Osteocyte (in vitro differentiated cells): ENCODE measurements at regions not wholly inside any gene's neighbourhood (a gene's known extent, or its start where the extent isn't known, plus 50 kb on each side); places are given as distances from the start of the nearest gene placed in this dataset.

Source experiments
- DNase-seq: peaks from one replicate; pipeline ENCODE4 v3.0.0; 2021; ENCODE audit warnings: mixed read lengths; ENCODE audit not compliant: unreplicated experiment; ENCODE audit errors: extremely low spot score
- H3K27ac Mint-ChIP-seq: one replicate; pipeline ENCODE4 v1.8.0; 2021; ENCODE audit warnings: mild to moderate bottlenecking, mixed read lengths; ENCODE audit not compliant: unreplicated experiment
- H3K27me3 Mint-ChIP-seq: one replicate; pipeline ENCODE4 v1.8.0; 2021; ENCODE audit warnings: mixed read lengths; ENCODE audit not compliant: unreplicated experiment
- H3K36me3 Mint-ChIP-seq: one replicate; pipeline ENCODE4 v1.8.0; 2021; ENCODE audit warnings: mixed read lengths; ENCODE audit not compliant: unreplicated experiment
- H3K4me1 Mint-ChIP-seq: one replicate; pipeline ENCODE4 v1.8.0; 2021; ENCODE audit warnings: mixed read lengths; ENCODE audit not compliant: unreplicated experiment
- H3K4me3 Mint-ChIP-seq: one replicate; pipeline ENCODE4 v1.8.0; 2021; ENCODE audit warnings: mild to moderate bottlenecking, moderate library complexity, mixed read lengths; ENCODE audit not compliant: unreplicated experiment
- H3K9me3 Mint-ChIP-seq: one replicate; pipeline ENCODE4 v1.8.0; 2021; ENCODE audit warnings: mixed read lengths; ENCODE audit not compliant: unreplicated experiment
- CTCF ChIP-seq: fragments of 200-600 bp; sonication (generic); IDR thresholded peaks from 2 replicates; pipeline ENCODE4 v1.5.0; 2021; ENCODE audit warnings: antibody characterized with exemption, mild to moderate bottlenecking, moderate library complexity

DNA sequence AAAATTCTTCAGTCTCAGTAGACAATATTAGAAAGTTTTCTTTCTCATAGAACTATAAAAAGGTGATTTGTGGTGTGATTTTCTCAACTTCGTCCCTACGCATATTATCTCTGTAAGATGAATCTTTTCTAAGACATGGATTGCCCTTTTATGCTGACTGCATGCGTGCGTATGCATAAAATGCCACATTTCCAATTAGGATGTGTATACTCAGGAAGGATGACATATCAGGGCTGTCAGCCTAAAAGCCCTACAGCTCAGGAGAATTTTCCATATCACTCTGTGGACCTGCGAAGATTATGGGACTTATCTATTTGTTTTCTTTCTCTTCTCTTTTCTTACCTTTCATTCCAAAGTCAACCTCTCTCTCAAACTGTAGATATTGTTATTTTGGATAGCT is 166.5 kb upstream of the GPC6 start:
- no peak for TF ChIP-seq CTCF

GRCh38 chr13:93066187-93066586 is 160.4 kb upstream of the GPC6 start:
- Mint-ChIP-seq H3K36me3 (no peaks in the 10 kb centered on the region), H3K4me3 (no peak overlapping the region), H3K27me3 (peaks cover 20% of the 10 kb centered on the region), H3K27ac (no peak overlapping the region), H3K9me3 (no peaks in the 10 kb centered on the region), H3K4me1 (no peaks in the 10 kb centered on the region)
- DNase-seq: no peak
- TF ChIP-seq CTCF: no peak

More for the DNA sequence above, 166.5 kb upstream of the GPC6 start:
- no peak for DNase-seq
- peaks cover 31% of the 10 kb centered on the region for H3K27me3 Mint-ChIP-seq
- no peak overlapping the region for H3K27ac Mint-ChIP-seq
- no peaks in the 10 kb centered on the region for H3K9me3 Mint-ChIP-seq
- H3K4me1 Mint-ChIP-seq: peaks cover 7% of the 10 kb centered on the region
- H3K4me3 Mint-ChIP-seq: no peak overlapping the region
- H3K36me3 Mint-ChIP-seq: no peaks in the 10 kb centered on the region

GRCh38 chr13:93079294-93079693 is 147.3 kb upstream of the GPC6 start:
- no peaks in the 10 kb centered on the region for H3K4me1 Mint-ChIP-seq
- DNase-seq: no peak

GRCh38 chr13:93080166-93080565 is 146.4 kb upstream of the GPC6 start:
- Mint-ChIP-seq H3K27ac (no peak overlapping the region), H3K36me3 (no peaks in the 10 kb centered on the region)

More at GRCh38 chr13:93079294-93079693, 147.3 kb upstream of the GPC6 start:
- H3K36me3 Mint-ChIP-seq: no peaks in the 10 kb centered on the region
- peaks cover 40% of the 10 kb centered on the region for H3K27me3 Mint-ChIP-seq
- no peak overlapping the region for H3K27ac Mint-ChIP-seq
- no peak for TF ChIP-seq CTCF
- H3K9me3 Mint-ChIP-seq: no peaks in the 10 kb centered on the region
- H3K4me3 Mint-ChIP-seq: no peak overlapping the region

GRCh38 chr13:93080587-93080986 is 146.0 kb upstream of the GPC6 start:
- H3K4me1 Mint-ChIP-seq: no peaks in the 10 kb centered on the region
- no peak for TF ChIP-seq CTCF
- H3K27ac Mint-ChIP-seq: no peak overlapping the region
- H3K36me3 Mint-ChIP-seq: no peaks in the 10 kb centered on the region
- H3K9me3 Mint-ChIP-seq: peaks cover 4% of the 10 kb centered on the region
- DNase-seq: no peak
- no peak overlapping the region for H3K4me3 Mint-ChIP-seq
- H3K27me3 Mint-ChIP-seq: peaks cover 40% of the 10 kb centered on the region

More at GRCh38 chr13:93080166-93080565, 146.4 kb upstream of the GPC6 start:
- no peak for DNase-seq
- Mint-ChIP-seq H3K9me3 (peaks cover under 1% of the 10 kb centered on the region), H3K27me3 (peaks cover 40% of the 10 kb centered on the region), H3K4me3 (no peak overlapping the region), H3K4me1 (no peaks in the 10 kb centered on the region)
- no peak for TF ChIP-seq CTCF
